NCI-H82 treated with DMSO at 0.1 percent for 48 hours (cell line): ENCODE measurements at regions not wholly inside any gene's neighbourhood (a gene's known extent, or its start where the extent isn't known, plus 50 kb on each side); places are given as distances from the start of the nearest gene placed in this dataset.

ENCODE experiments used
- DNase-seq: peaks from one replicate; lab custom pipeline; 2025; ENCODE audit not compliant: unreplicated experiment; lab: John Stamatoyannopoulos, UW

GRCh38 chr16:54812229-54812628, 118.4 kb upstream of the IRX5 start:
- DNase-seq = no peak

GRCh38 chr16:54808890-54809289, 121.8 kb upstream of the IRX5 start:
- no peak for DNase-seq

- DNase-seq = no peak
Measured at GRCh38 chr16:54806881-54807360, 123.7 kb upstream of the IRX5 start.

- DNase-seq = no peak
Measured at GRCh38 chr16:54806378-54806777, 124.3 kb upstream of the IRX5 start.

- DNase-seq = no peak
Measured at GRCh38 chr16:54805648-54806047, 125.0 kb upstream of the IRX5 start.

- no peak for DNase-seq
Measured at GRCh38 chr16:54801057-54801844, 129.4 kb upstream of the IRX5 start.

- DNase-seq = no peak
Measured at GRCh38 chr16:54798267-54798666, 132.4 kb upstream of the IRX5 start.

- no peak for DNase-seq
Measured at GRCh38 chr16:54796211-54796610, 134.5 kb upstream of the IRX5 start.

- DNase-seq = no peak
Measured at GRCh38 chr16:54792811-54793210, 137.9 kb upstream of the IRX5 start.

- no peak for DNase-seq
Measured at GRCh38 chr16:54787045-54787444, 143.6 kb upstream of the IRX5 start.

GRCh38 chr16:54783980-54784379, 146.7 kb upstream of the IRX5 start:
- DNase-seq = no peak

- DNase-seq = no peak
Measured at GRCh38 chr16:54783226-54783625, 147.4 kb upstream of the IRX5 start.

GRCh38 chr16:54780266-54780665, 150.4 kb upstream of the IRX5 start:
- DNase-seq = no peak

GRCh38 chr16:54779549-54779948, 151.1 kb upstream of the IRX5 start:
- DNase-seq = no peak

- DNase-seq = no peak
Measured at GRCh38 chr16:54774768-54775167, 155.9 kb upstream of the IRX5 start.

- no peak for DNase-seq
Measured at GRCh38 chr16:54772400-54772799, 158.3 kb upstream of the IRX5 start.

- no peak for DNase-seq
Measured at GRCh38 chr16:54766355-54766754, 164.3 kb upstream of the IRX5 start.

GRCh38 chr16:54750249-54750648, 180.4 kb upstream of the IRX5 start:
- DNase-seq = no peak

- no peak for DNase-seq
Measured at GRCh38 chr16:54748611-54749190, 182.0 kb upstream of the IRX5 start.

- no peak for DNase-seq
Measured at GRCh38 chr16:54746596-54746995, 184.1 kb upstream of the IRX5 start.

GRCh38 chr16:54744998-54745397, 185.7 kb upstream of the IRX5 start:
- no peak for DNase-seq

- DNase-seq = no peak
Measured at GRCh38 chr16:54742436-54742835, 188.2 kb upstream of the IRX5 start.

GRCh38 chr16:54739381-54739780, 191.3 kb upstream of the IRX5 start:
- DNase-seq = no peak
